ENCODE measurements at regions not wholly inside any gene's neighbourhood (a gene's known extent, or its start where the extent isn't known, plus 50 kb on each side); places are given as distances from the start of the nearest gene placed in this dataset.

- TF ChIP-seq CTCF (IDR thresholded peaks at IDR 0.05) (no peak), YY1 (IDR thresholded peaks at IDR 0.05; ENCODE audit: low read depth) (no peak), POLR2AphosphoS5 (IDR thresholded peaks at IDR 0.05; ENCODE audit: low read depth, low read length) (no peak), EP300 (IDR thresholded peaks at IDR 0.05; ENCODE audit: borderline replicate concordance in 1 of 2, low read depth in 1 of 2, low read length in 1 of 2) (no peak), TAF1 (IDR thresholded peaks at IDR 0.05; ENCODE audit: borderline replicate concordance, low read depth, low read length) (no peak), SIN3A (IDR thresholded peaks at IDR 0.05; ENCODE audit: borderline replicate concordance, low read depth, low read length) (no peak), GATA2 (CRISPR knock-in tag; IDR thresholded peaks at IDR 0.05) (no peak), MAX (IDR thresholded peaks at IDR 0.05; ENCODE audit: low read depth) (no peak), FOSL2 (IDR thresholded peaks at IDR 0.05; ENCODE audit: borderline replicate concordance, low read depth) (no peak), EZH2phosphoT487 (IDR thresholded peaks at IDR 0.05; ENCODE audit: borderline replicate concordance, low read depth) (no peak), NFIC (IDR thresholded peaks at IDR 0.05; ENCODE audit: borderline replicate concordance) (no peak), ZBTB33 (IDR thresholded peaks at IDR 0.05; ENCODE audit: borderline replicate concordance, low read depth) (no peak), REST (IDR thresholded peaks at IDR 0.05; ENCODE audit: low read depth, low read length) (no peak)
Observed at GRCh38 chr5:120806202-120806601, 342.1 kb downstream of the PRR16 start.

All from SK-N-SH (cell line).